Sigmoid colon (tissue), 6 donors: ENCODE measurements at regions not wholly inside any gene's neighbourhood (a gene's known extent, or its start where the extent isn't known, plus 50 kb on each side); places are given as distances from the start of the nearest gene placed in this dataset.

Experiments
- DNase-seq: peaks from one replicate; pipeline ENCODE4 v3.0.0-alpha.2; 2019
- H3K27ac ChIP-seq, 4 donors: fragments of 200-600 bp; sonication (generic); one replicate each; pipeline ENCODE4 v1.5.1; 2016 to 2019; ENCODE audit warnings: mild to moderate bottlenecking in 1 of 4
- H3K27me3 ChIP-seq, 3 donors: fragments of 200-600 bp; sonication (generic); one replicate each; pipeline ENCODE4 v1.5.1; 2019; ENCODE audit warnings: mild to moderate bottlenecking in 1 of 3
- H3K36me3 ChIP-seq, 4 donors: fragments of 200-600 bp; sonication (generic); one replicate each; pipeline ENCODE4 v1.5.1; 2016 to 2019
- H3K4me1 ChIP-seq, 4 donors: fragments of 200-600 bp; sonication (generic); one replicate each; pipeline ENCODE4 v1.5.1; 2017 to 2019
- H3K4me3 ChIP-seq, 4 donors: fragments of 200-600 bp; sonication (generic); one replicate each; pipeline ENCODE4 v1.5.1; 2017 to 2019; ENCODE audit warnings: mild to moderate bottlenecking in 2 of 4, moderate library complexity in 1 of 4
- H3K9me3 ChIP-seq, 4 donors: fragments of 200-600 bp in 3 of 4; sonication (generic) in 3 of 4; one replicate each; pipeline versions ENCODE4 v1.5.1 to v1.6.1; 2013 to 2019
- EP300 ChIP-seq, 4 donors: sonication (generic); formaldehyde crosslinking; IDR thresholded peaks; one replicate each; pipeline ENCODE4 v1.6.1; 2017; ENCODE audit warnings: antibody characterized with exemption in 4 of 4
- POLR2A ChIP-seq, 2 donors: fragments of 450-650 bp; IDR thresholded peaks; one replicate each; pipeline ENCODE4 v1.6.1; 2016; ENCODE audit warnings: antibody characterized with exemption in 2 of 2, mild to moderate bottlenecking in 2 of 2, moderate library complexity in 2 of 2
- POLR2AphosphoS5 ChIP-seq, 4 donors: sonication (generic); formaldehyde crosslinking; IDR thresholded peaks; one replicate each; pipeline ENCODE4 v1.6.1; 2017; ENCODE audit warnings: antibody characterized with exemption in 4 of 4
- WGBS, 2 donors: extraction: QIAGEN DNeasy Blood & Tissue Kit; methylation state at CpG; one replicate each; pipeline ENCODE4 v1.1.7; 2013; 5-methylcytosine and 5-hydroxymethylcytosine counted together
- intact Hi-C: fragments of 100-400 bp; cut with DNase I; formaldehyde crosslinking; loops from one replicate; pipeline ENCODE4 v1.15.1; 2023
- TF ChIP-seq, protein P1 (sequence below), 4 experiments: fragments of 450-650 bp in 3 of 4; fragments of 200-600 bp in 1 of 4; IDR thresholded peaks; one replicate each; pipeline ENCODE4 v1.5.1; 2016 to 2019; ENCODE audit warnings: antibody characterized with exemption in 4 of 4, mild to moderate bottlenecking in 3 of 4, moderate library complexity in 2 of 4
- donor health status: healthy with polysubstance abuse.
- donor health status: healthy.

DNA sequence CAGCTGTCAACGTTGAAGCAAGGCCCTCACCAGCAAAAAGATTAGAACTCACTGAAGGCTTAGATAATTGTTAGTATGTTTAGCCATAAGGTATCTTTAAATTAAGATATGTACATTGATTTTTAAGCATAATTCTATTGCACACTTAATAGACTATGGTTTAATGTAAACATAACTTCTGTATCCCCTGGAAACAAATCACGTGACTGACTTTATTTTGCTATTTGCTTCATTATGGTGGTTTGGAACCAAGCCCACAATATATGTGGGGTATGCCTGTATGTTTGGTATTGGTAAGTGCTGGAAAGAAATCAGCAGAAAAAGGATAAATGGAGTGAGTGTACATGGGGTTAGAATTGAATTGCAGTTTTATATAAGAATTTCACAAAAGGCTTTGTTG, 111.9 kb downstream of the NMUR2 start:
- Histone ChIP-seq H3K4me1 (no peaks in the 10 kb centered on the region), H3K4me3 (no peak overlapping the region), H3K27ac (no peak overlapping the region), H3K36me3 (no peaks in the 10 kb centered on the region), H3K9me3 (no peaks in the 10 kb centered on the region), H3K27me3 (no peaks in the 10 kb centered on the region)
- 64 to 70% methylated on average over 2 of the region's 2 CpGs for WGBS, 2 donors
- intact Hi-C loops, result no loop called here
- DNase-seq, result no peak
- TF ChIP-seq, protein P1, sequence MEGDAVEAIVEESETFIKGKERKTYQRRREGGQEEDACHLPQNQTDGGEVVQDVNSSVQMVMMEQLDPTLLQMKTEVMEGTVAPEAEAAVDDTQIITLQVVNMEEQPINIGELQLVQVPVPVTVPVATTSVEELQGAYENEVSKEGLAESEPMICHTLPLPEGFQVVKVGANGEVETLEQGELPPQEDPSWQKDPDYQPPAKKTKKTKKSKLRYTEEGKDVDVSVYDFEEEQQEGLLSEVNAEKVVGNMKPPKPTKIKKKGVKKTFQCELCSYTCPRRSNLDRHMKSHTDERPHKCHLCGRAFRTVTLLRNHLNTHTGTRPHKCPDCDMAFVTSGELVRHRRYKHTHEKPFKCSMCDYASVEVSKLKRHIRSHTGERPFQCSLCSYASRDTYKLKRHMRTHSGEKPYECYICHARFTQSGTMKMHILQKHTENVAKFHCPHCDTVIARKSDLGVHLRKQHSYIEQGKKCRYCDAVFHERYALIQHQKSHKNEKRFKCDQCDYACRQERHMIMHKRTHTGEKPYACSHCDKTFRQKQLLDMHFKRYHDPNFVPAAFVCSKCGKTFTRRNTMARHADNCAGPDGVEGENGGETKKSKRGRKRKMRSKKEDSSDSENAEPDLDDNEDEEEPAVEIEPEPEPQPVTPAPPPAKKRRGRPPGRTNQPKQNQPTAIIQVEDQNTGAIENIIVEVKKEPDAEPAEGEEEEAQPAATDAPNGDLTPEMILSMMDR (IDR thresholded peaks at IDR 0.05), result no peak
- no peak for TF ChIP-seq POLR2A (IDR thresholded peaks at IDR 0.05)
- TF ChIP-seq POLR2AphosphoS5 (IDR thresholded peaks at IDR 0.05), result no peak
- TF ChIP-seq EP300 (IDR thresholded peaks at IDR 0.05), result no peak

DNA sequence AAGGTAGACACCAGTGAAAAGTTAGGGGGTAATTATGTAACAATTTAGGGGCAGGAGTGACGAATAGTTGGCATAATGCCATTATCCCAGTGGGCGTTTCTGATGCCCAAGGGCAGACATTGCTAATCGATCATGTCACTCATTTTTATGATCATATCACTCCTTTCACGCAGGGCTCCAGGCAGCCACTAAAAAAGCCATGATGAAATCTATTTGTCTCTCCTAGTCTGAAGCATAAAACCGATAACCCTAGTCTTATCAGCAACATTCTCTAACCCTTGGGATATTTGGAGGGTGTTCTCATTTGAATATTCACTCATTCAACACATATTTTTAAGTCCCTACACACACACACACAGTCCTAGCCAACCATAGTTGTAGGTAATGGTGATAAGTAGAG, 114.9 kb downstream of the NMUR2 start:
- no peak overlapping the region for H3K27ac ChIP-seq
- 52 to 77% methylated on average over 5 of the region's 5 CpGs for WGBS, 2 donors
- no peak for DNase-seq
- H3K9me3 ChIP-seq, result no peaks in the 10 kb centered on the region
- TF ChIP-seq POLR2AphosphoS5 (IDR thresholded peaks at IDR 0.05) (no peak), POLR2A (IDR thresholded peaks at IDR 0.05) (no peak), EP300 (IDR thresholded peaks at IDR 0.05) (no peak)
- TF ChIP-seq, protein P1 (IDR thresholded peaks at IDR 0.05), result no peak
- H3K4me1 ChIP-seq, result no peaks in the 10 kb centered on the region
- intact Hi-C loops, result no loop called here
- no peaks in the 10 kb centered on the region for H3K36me3 ChIP-seq
- no peaks in the 10 kb centered on the region for H3K27me3 ChIP-seq
- no peak overlapping the region for H3K4me3 ChIP-seq

DNA sequence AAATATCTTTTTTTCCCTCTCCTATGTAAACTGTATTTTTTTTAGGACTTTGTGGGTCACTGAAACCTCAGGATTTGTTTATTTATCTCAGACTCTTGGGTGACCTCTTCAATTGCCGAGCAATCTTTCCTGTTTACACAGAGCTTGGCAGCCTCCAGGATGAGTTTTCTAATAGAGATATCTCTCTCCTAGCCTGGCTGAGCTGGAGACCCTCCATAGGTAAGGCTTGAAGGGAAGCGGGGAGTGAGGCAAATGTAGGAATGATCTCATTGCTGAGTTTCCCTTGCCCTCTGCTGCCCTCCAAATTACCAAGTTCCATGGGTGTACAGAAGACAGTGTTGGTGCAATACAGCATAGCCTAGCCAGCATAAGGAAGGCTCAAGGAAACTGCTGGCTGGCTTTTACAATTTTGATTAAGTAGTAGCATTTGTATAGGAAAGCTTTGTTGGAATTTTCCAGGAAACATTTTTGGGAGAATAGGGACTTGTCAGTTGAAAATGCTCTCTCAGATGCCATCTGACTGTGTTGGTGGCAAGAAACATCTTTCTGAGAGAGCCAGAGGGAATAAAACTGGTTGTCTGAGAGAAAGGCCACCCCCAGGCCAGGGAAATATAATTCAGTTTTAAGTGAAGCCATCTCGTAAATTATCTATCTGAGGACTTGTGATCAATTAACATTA, 116.0 kb downstream of the NMUR2 start:
- WGBS, 2 donors, result 35 to 42% methylated on average over 3 of the region's 3 CpGs
- Histone ChIP-seq H3K27ac (no peak overlapping the region), H3K36me3 (no peaks in the 10 kb centered on the region), H3K27me3 (no peaks in the 10 kb centered on the region), H3K9me3 (no peaks in the 10 kb centered on the region), H3K4me3 (no peak overlapping the region), H3K4me1 (no peaks in the 10 kb centered on the region)
- intact Hi-C loops, result no loop called here
- no peak for DNase-seq
- TF ChIP-seq POLR2A (IDR thresholded peaks at IDR 0.05) (no peak), POLR2AphosphoS5 (IDR thresholded peaks at IDR 0.05) (no peak), EP300 (IDR thresholded peaks at IDR 0.05) (no peak)
- TF ChIP-seq, protein P1 (IDR thresholded peaks at IDR 0.05), result no peak

DNA sequence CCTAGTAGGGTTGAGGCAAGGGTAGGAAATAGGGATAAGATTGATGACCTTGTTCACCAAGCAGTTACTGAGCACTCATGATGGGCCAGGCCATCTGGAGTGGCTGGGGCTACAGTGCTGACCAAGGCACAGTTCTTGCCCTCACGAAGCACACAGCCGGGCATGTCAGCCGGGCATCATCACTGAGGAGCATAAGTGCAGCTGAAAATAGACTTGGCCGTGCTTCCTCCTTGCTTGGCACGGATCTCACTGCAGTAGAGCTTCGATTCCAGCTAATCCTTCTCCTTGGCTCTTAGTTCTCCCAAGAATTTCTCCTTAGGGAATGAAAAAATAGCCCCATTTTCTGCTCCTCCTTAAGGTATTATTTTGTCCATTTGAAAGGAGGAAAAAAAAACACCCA, 116.6 kb downstream of the NMUR2 start:
- Histone ChIP-seq H3K4me3 (no peak overlapping the region), H3K36me3 (no peaks in the 10 kb centered on the region), H3K27me3 (no peaks in the 10 kb centered on the region), H3K9me3 (no peaks in the 10 kb centered on the region), H3K4me1 (no peaks in the 10 kb centered on the region), H3K27ac (no peak overlapping the region)
- intact Hi-C loops, result no loop called here
- TF ChIP-seq POLR2A (IDR thresholded peaks at IDR 0.05), result no peak
- TF ChIP-seq POLR2AphosphoS5 (IDR thresholded peaks at IDR 0.05), result no peak
- TF ChIP-seq, protein P1 (IDR thresholded peaks at IDR 0.05), result no peak
- no peak for TF ChIP-seq EP300 (IDR thresholded peaks at IDR 0.05)
- no peak for DNase-seq
- WGBS, 2 donors, result 59 to 66% methylated on average over 6 of the region's 6 CpGs

DNA sequence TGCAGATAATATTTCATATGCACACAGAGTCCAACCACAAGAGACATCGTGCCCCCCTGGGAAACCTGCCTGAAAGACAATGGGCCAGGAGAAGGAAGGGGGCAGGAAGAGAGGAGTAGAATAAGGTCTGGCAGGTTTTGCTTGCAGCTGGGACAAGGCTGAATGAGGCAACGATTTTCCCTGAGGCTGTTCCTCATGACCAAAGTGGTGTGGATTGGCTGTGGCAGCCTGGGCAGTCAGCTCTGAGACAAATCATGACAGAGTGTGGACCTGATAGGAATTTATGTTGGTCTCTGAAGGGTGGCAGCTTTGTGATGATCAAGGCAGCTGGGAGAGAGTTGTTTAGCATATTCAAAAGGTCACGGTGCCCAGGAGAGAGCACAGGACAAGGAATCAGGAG, 119.3 kb downstream of the NMUR2 start:
- intact Hi-C loops, result no loop called here
- TF ChIP-seq, protein P1 (IDR thresholded peaks at IDR 0.05), result no peak
- TF ChIP-seq POLR2AphosphoS5 (IDR thresholded peaks at IDR 0.05) (no peak), POLR2A (IDR thresholded peaks at IDR 0.05) (no peak), EP300 (IDR thresholded peaks at IDR 0.05) (no peak)
- 65 to 72% methylated on average over 3 of the region's 3 CpGs for whole genome bisulfite sequencing, 2 donors
- no peak for DNase-seq
- no peaks in the 10 kb centered on the region for H3K9me3 ChIP-seq
- no peak overlapping the region for H3K27ac ChIP-seq
- no peaks in the 10 kb centered on the region for H3K4me1 ChIP-seq
- no peaks in the 10 kb centered on the region for H3K36me3 ChIP-seq
- no peaks in the 10 kb centered on the region for H3K27me3 ChIP-seq
- no peak overlapping the region for H3K4me3 ChIP-seq
